Heart right ventricle (tissue), 16 donors: ENCODE measurements at regions not wholly inside any gene's neighbourhood (a gene's known extent, or its start where the extent isn't known, plus 50 kb on each side); places are given as distances from the start of the nearest gene placed in this dataset.

ENCODE experiments used
- ATAC-seq, 8 donors: fragments of 200-7000 bp; cut with Tn5 transposase; one replicate each; pipeline ENCODE4 v1.9.1; 2020; ENCODE audit warnings: mild to moderate bottlenecking in 8 of 8, moderate library complexity in 8 of 8, moderate number of reproducible peaks in 1 of 8
- DNase-seq, 2 donors: peaks; one replicate each; pipeline ENCODE4 v3.0.0-alpha.2; 2020
- H3K27ac ChIP-seq, 10 donors: fragments of 200-600 bp; sonication (generic) in 2 of 10; one replicate each; pipeline versions ENCODE4 v1.5.0 to v1.8.0; 2020 to 2022; ENCODE audit warnings: mild to moderate bottlenecking in 3 of 10
- H3K27me3 ChIP-seq, 7 donors: fragments of 200-600 bp; one replicate each; pipeline ENCODE4 v1.8.0; 2021 to 2022; ENCODE audit warnings: mild to moderate bottlenecking in 2 of 7
- H3K36me3 ChIP-seq, 9 donors: fragments of 200-600 bp; sonication (generic) in 1 of 9; one replicate each; pipeline versions ENCODE4 v1.5.0 to v1.8.0; 2020 to 2022; ENCODE audit warnings: mild to moderate bottlenecking in 2 of 9
- H3K4me1 ChIP-seq, 9 donors: fragments of 200-600 bp; sonication (generic) in 1 of 9; one replicate each; pipeline versions ENCODE4 v1.5.0 to v1.8.0; 2020 to 2022; ENCODE audit warnings: mild to moderate bottlenecking in 4 of 9
- H3K4me3 ChIP-seq, 10 donors: fragments of 200-600 bp; sonication (generic) in 2 of 10; one replicate each; pipeline versions ENCODE4 v1.5.0 to v1.8.0; 2020 to 2022; ENCODE audit warnings: mild to moderate bottlenecking in 7 of 10, moderate library complexity in 2 of 10
- H3K9me3 ChIP-seq, 11 donors: fragments of 200-600 bp in 10 of 11; sonication (generic) in 2 of 11; one replicate each; pipeline versions ENCODE4 v1.5.0 to v1.8.0; 2013 to 2022; ENCODE audit warnings: mild to moderate bottlenecking in 2 of 11, control low read depth in 1 of 11, moderate library complexity in 1 of 11
- WGBS, 2 donors: extraction: QIAGEN DNeasy Blood & Tissue Kit; methylation state at CpG; one replicate each; pipeline ENCODE4 v1.1.7; 2013; ENCODE audit warnings: inconsistent platforms in 1 of 2; 5-methylcytosine and 5-hydroxymethylcytosine counted together
- intact Hi-C, 10 donors: fragments of 100-400 bp; cut with DNase I; formaldehyde crosslinking; loops; one replicate each; pipeline versions ENCODE4 v1.11.1 to v1.14.2; 2022
- TF ChIP-seq, protein P1 (sequence below), 9 donors: fragments of 200-600 bp; sonication (generic) in 2 of 9; IDR thresholded peaks; one replicate each; pipeline versions ENCODE4 v1.5.0 to v1.8.0; 2021 to 2022; ENCODE audit warnings: antibody characterized with exemption in 9 of 9, mild to moderate bottlenecking in 5 of 9, moderate library complexity in 1 of 9
- donor health status: Arrhythmogenic right ventricular cardiomyopathy.
- donor health status: ischemic (EF 13 %, LVEDD 7.1; RV severe dilation, severe dysfunction).
- donor health status: healthy with polysubstance abuse.
- donor health status: DM: no; HTN: yes; CAD: no.
- donor health status: DM: no; HTN: no; CAD: no.
- donor health status: ischemic (EF 25% LVEDD 6.9; RV normal size, moderate dysfunction).
- donor health status: ischemic (EF 25% LVEDD 5.7; RV mildly dilated, moderate dysfunction).
- donor health status: healthy.
- donor health status: DM: yes; HTN: yes; CAD: no.
- donor health status: Ischemic cardiomyopathy.
- donor health status: ischemic (EF 35%, LVEDD 5.7; RV mildly dilated, moderate dysfunction).
- donor health status: nonischemic (EF 11% LVEDD 7.7; RV severe dilation, severe dysfunction).
- donor health status: DM: yes; HTN: yes; CAD: no.
- donor health status: PGD.
- donor health status: ischemic (EF 29% LVEDD 5.4; RV normal size, mild dysfunction).
- donor health status: nonischemic (EF 23%, LVEDD 6.1; RV moderate dilation, normal function).

DNA sequence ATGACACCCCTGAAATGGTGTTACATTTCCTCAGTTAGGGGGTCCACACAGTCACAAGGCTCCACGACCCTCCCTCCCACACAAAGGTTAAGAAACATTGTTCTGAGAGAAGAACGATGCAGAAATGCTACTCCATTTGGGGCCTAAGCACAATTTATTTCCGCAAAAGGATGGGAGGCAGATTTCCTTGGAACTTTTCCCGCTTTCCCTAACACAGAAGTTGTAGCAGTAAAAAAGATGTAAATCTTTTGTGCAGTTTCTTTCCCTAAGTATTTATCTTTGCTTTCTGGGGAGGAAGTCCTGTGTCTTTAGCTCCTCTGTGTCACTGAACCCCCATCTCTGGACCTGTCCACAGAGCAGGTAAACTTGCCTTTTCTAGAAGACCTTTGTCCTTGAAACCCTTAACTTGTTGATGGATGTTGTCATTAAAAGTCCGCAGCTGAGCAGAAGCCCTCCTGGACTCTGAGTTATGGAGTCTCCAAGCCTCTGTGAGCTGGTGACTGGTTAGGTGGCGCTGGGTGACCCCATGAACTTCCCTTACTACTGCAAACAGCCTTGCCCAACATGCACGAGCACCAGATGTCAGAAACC is 67.2 kb upstream of the SHISA3 start:
- Histone ChIP-seq H3K27me3 (no peaks in the 10 kb centered on the region), H3K4me1 (peaks cover 0 to 14% (median 0%) of the 10 kb centered on the region in 9 donors), H3K4me3 (no peak overlapping the region), H3K36me3 (no peaks in the 10 kb centered on the region), H3K9me3 (no peaks in the 10 kb centered on the region), H3K27ac (no peak overlapping the region)
- TF ChIP-seq, protein P1, sequence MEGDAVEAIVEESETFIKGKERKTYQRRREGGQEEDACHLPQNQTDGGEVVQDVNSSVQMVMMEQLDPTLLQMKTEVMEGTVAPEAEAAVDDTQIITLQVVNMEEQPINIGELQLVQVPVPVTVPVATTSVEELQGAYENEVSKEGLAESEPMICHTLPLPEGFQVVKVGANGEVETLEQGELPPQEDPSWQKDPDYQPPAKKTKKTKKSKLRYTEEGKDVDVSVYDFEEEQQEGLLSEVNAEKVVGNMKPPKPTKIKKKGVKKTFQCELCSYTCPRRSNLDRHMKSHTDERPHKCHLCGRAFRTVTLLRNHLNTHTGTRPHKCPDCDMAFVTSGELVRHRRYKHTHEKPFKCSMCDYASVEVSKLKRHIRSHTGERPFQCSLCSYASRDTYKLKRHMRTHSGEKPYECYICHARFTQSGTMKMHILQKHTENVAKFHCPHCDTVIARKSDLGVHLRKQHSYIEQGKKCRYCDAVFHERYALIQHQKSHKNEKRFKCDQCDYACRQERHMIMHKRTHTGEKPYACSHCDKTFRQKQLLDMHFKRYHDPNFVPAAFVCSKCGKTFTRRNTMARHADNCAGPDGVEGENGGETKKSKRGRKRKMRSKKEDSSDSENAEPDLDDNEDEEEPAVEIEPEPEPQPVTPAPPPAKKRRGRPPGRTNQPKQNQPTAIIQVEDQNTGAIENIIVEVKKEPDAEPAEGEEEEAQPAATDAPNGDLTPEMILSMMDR (IDR thresholded peaks at IDR 0.05) = no peak
- no peak for ATAC-seq
- intact Hi-C loops = loop anchor here in 1 of 10 donors (5.0 kb wide), 1 partner anchor 82 kb away; no protein-coding TSS in a partner anchor
- no peak for DNase-seq
- WGBS, 2 donors = 76% methylated on average over 7 of the region's 7 CpGs

DNA sequence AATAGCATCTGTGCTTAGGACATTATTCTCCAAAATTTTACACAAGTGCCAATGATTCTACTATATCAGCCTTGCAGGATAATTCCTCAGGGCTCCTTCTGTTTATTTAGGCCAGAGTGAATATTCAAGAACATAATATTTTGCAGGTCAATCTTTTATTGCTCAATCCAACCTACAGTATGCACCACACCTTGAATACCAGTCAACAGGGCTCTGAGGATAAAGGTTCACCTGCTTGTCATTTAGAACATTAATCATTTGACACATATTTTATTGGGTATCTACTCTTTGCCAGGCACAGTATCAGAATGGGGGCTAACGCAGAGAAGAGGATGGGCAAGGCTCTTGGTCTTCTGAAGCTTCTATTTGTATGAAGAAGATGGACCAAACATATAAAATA is 66.2 kb upstream of the SHISA3 start:
- 96 to 97% methylated on average over 1 of the region's 1 CpG for WGBS, 2 donors
- no peak for ATAC-seq
- no peak for DNase-seq

DNA sequence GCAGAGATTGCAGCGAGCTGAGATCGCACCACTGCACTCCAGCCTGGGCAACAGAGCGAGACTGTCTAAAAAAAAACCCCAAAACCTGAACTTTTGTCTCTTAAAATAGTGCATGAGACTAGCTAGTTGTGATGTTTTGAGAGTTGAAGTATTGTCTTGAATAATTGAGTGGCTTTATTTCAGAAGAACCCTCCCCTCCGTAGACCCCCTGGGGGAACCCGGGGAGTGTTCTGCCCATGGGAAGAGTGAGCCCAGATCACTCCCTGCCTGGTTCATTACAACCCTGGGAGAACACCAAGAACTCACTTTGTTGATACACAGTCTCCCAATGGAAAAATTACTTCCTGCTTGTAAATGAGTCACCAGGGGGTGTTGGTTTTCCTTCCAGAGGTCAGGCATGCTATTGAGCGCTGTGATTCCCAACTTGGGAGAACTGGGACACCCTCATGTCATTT is 65.3 kb upstream of the SHISA3 start:
- TF ChIP-seq, protein P1 (IDR thresholded peaks at IDR 0.05) = no peak
- no peaks in the 10 kb centered on the region for H3K9me3 ChIP-seq
- peaks cover 0 to 14% (median 0%) of the 10 kb centered on the region in 9 donors for H3K4me1 ChIP-seq
- intact Hi-C loops = loop anchor here in 1 of 10 donors (5.0 kb wide), 1 partner anchor 80 kb away; no protein-coding TSS in a partner anchor
- H3K36me3 ChIP-seq = no peaks in the 10 kb centered on the region
- 72 to 76% methylated on average over 6 of the region's 6 CpGs for WGBS, 2 donors
- peak overlapping the region in 4 of 10 donors; percentile 19 to 61 (median 32) for H3K27ac ChIP-seq
- ATAC-seq (peak; percentile 55 to 94 (median 88)), DNase-seq (peak; percentile 23 to 36)
- H3K4me3 ChIP-seq = no peak overlapping the region
- no peaks in the 10 kb centered on the region for H3K27me3 ChIP-seq

More for the DNA sequence above, 66.2 kb upstream of the SHISA3 start:
- H3K36me3 ChIP-seq = no peaks in the 10 kb centered on the region
- H3K9me3 ChIP-seq = no peaks in the 10 kb centered on the region
- peaks cover 0 to 14% (median 0%) of the 10 kb centered on the region in 9 donors for H3K4me1 ChIP-seq
- intact Hi-C loops = loop anchor here in 1 of 10 donors (5.0 kb wide), 1 partner anchor 81 kb away; no protein-coding TSS in a partner anchor
- H3K27ac ChIP-seq = no peak overlapping the region
- H3K4me3 ChIP-seq = no peak overlapping the region
- TF ChIP-seq, protein P1 (IDR thresholded peaks at IDR 0.05) = no peak
- H3K27me3 ChIP-seq = no peaks in the 10 kb centered on the region

GRCh38 chr4:42339935-42340406 is 57.3 kb upstream of the SHISA3 start:
- no peaks in the 10 kb centered on the region for H3K27me3 ChIP-seq
- TF ChIP-seq, protein P1 (IDR thresholded peaks at IDR 0.05) = no peak
- peak; percentile 46 to 55 for DNase-seq
- H3K27ac ChIP-seq = peak overlapping the region; percentile 55 to 82 (median 72)
- H3K4me1 ChIP-seq = peaks cover 0 to 24% (median 15%) of the 10 kb centered on the region in 9 donors
- H3K9me3 ChIP-seq = no peaks in the 10 kb centered on the region
- H3K36me3 ChIP-seq = no peaks in the 10 kb centered on the region
- H3K4me3 ChIP-seq = no peak overlapping the region
- peak; percentile 85 to 96 (median 92) for ATAC-seq
- intact Hi-C loops = loop anchor here in 1 of 10 donors (10.0 kb wide), 1 partner anchor 55 kb away; no protein-coding TSS in a partner anchor
- WGBS, 2 donors = 21 to 32% methylated on average over 7 of the region's 7 CpGs
